HepG2 (cell line): ENCODE measurements at regions not wholly inside any gene's neighbourhood (a gene's known extent, or its start where the extent isn't known, plus 50 kb on each side); places are given as distances from the start of the nearest gene placed in this dataset.

Experiments used
- GZF1 ChIP-seq: sonication (generic); formaldehyde crosslinking; IDR thresholded peaks from 2 replicates; pipeline ENCODE4 v1.5.1; 2020; ENCODE audit warnings: mild to moderate bottlenecking, missing genetic modification reagents
- MTA3 ChIP-seq: sonication (generic); formaldehyde crosslinking; IDR thresholded peaks from 2 replicates; pipeline ENCODE4 v1.4.0; 2020; ENCODE audit warnings: missing genetic modification reagents
- RFX5 ChIP-seq: IDR thresholded peaks from 2 replicates; pipeline ENCODE4 v1.6.1; 2011; ENCODE audit warnings: low read depth, low read length, improper control_type of control experiment
- TAF1 ChIP-seq: sonication (generic); formaldehyde crosslinking; IDR thresholded peaks from 2 replicates; pipeline ENCODE4 v1.4.0; 2020; ENCODE audit warnings: missing genetic modification reagents
- U2AF1 ChIP-seq: fragments of 200-400 bp; formaldehyde crosslinking; optimal IDR thresholded peaks from 2 replicates; pipeline ENCODE3; 2017; ENCODE audit warnings: mild to moderate bottlenecking, low read depth, low read length
- TF ChIP-seq, protein P1 (sequence below): sonication (generic); formaldehyde crosslinking; IDR thresholded peaks from 2 replicates; pipeline ENCODE4 v1.4.0; 2020; ENCODE audit warnings: missing genetic modification reagents, borderline replicate concordance
- TF ChIP-seq, protein P2 (sequence below): sonication (generic); formaldehyde crosslinking; IDR thresholded peaks from one replicate; pipeline ENCODE4 v1.5.1; 2020; ENCODE audit warnings: mild to moderate bottlenecking, missing genetic modification reagents; ENCODE audit errors: not compliant biosample characterization
- TF ChIP-seq, protein P3 (sequence below): sonication (generic); formaldehyde crosslinking; IDR thresholded peaks from 2 replicates; pipeline ENCODE4 v1.5.0; 2020; ENCODE audit warnings: mild to moderate bottlenecking, missing genetic modification reagents, moderate library complexity

DNA sequence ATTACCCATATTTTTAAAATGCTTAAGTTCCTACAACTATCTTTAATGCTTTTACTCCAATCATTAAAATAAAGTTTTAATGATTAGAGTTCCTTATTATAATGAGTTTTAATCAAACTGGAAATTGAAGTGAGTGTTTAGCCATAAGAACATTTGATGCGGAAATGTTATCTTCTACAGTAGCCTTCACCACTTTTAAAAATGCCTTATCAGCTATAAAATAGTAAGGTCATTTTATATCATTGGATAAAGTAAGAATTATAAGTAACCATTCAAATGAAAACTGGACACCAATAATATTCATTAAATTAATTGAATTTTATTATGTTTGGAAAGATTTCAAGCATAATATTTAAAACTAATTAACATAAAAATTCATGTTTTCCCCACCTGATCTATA lies 825.0 kb upstream of the ROBO1 start:
- TF ChIP-seq, protein P1, sequence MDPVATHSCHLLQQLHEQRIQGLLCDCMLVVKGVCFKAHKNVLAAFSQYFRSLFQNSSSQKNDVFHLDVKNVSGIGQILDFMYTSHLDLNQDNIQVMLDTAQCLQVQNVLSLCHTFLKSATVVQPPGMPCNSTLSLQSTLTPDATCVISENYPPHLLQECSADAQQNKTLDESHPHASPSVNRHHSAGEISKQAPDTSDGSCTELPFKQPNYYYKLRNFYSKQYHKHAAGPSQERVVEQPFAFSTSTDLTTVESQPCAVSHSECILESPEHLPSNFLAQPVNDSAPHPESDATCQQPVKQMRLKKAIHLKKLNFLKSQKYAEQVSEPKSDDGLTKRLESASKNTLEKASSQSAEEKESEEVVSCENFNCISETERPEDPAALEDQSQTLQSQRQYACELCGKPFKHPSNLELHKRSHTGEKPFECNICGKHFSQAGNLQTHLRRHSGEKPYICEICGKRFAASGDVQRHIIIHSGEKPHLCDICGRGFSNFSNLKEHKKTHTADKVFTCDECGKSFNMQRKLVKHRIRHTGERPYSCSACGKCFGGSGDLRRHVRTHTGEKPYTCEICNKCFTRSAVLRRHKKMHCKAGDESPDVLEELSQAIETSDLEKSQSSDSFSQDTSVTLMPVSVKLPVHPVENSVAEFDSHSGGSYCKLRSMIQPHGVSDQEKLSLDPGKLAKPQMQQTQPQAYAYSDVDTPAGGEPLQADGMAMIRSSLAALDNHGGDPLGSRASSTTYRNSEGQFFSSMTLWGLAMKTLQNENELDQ (CRISPR knock-in tag): no peak
- TF ChIP-seq GZF1 (no peak), RFX5 (no peak), TAF1 (CRISPR knock-in tag) (no peak), U2AF1 (no peak), MTA3 (CRISPR knock-in tag) (no peak)
- TF ChIP-seq, protein P2, sequence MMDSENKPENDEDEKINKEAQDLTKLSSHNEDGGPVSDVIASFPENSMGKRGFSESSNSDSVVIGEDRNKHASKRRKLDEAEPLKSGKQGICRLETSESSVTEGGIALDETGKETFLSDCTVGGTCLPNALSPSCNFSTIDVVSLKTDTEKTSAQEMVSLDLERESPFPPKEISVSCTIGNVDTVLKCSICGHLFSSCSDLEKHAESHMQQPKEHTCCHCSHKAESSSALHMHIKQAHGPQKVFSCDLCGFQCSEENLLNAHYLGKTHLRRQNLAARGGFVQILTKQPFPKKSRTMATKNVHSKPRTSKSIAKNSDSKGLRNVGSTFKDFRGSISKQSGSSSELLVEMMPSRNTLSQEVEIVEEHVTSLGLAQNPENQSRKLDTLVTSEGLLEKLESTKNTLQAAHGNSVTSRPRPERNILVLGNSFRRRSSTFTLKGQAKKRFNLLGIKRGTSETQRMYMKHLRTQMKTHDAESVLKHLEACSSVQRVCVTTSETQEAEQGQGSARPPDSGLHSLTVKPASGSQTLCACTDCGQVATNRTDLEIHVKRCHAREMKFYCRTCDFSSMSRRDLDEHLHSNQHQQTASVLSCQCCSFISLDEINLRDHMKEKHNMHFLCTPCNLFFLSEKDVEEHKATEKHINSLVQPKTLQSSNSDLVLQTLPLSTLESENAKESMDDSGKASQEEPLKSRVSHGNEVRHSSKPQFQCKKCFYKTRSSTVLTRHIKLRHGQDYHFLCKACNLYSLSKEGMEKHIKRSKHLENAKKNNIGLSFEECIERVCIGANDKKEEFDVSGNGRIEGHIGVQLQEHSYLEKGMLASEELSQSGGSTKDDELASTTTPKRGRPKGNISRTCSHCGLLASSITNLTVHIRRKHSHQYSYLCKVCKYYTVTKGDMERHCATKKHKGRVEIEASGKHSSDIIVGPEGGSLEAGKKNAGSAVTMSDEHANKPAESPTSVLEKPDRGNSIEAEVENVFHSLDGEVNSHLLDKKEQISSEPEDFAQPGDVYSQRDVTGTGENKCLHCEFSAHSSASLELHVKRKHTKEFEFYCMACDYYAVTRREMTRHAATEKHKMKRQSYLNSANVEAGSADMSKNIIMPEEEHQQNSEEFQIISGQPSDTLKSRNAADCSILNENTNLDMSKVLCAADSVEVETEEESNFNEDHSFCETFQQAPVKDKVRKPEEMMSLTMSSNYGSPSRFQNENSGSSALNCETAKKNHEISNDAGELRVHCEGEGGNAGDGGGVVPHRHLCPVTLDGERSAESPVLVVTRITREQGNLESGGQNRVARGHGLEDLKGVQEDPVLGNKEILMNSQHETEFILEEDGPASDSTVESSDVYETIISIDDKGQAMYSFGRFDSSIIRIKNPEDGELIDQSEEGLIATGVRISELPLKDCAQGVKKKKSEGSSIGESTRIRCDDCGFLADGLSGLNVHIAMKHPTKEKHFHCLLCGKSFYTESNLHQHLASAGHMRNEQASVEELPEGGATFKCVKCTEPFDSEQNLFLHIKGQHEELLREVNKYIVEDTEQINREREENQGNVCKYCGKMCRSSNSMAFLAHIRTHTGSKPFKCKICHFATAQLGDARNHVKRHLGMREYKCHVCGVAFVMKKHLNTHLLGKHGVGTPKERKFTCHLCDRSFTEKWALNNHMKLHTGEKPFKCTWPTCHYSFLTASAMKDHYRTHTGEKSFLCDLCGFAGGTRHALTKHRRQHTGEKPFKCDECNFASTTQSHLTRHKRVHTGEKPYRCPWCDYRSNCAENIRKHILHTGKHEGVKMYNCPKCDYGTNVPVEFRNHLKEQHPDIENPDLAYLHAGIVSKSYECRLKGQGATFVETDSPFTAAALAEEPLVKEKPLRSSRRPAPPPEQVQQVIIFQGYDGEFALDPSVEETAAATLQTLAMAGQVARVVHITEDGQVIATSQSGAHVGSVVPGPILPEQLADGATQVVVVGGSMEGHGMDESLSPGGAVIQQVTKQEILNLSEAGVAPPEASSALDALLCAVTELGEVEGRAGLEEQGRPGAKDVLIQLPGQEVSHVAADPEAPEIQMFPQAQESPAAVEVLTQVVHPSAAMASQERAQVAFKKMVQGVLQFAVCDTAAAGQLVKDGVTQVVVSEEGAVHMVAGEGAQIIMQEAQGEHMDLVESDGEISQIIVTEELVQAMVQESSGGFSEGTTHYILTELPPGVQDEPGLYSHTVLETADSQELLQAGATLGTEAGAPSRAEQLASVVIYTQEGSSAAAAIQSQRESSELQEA (CRISPR knock-in tag): no peak
- TF ChIP-seq, protein P3, sequence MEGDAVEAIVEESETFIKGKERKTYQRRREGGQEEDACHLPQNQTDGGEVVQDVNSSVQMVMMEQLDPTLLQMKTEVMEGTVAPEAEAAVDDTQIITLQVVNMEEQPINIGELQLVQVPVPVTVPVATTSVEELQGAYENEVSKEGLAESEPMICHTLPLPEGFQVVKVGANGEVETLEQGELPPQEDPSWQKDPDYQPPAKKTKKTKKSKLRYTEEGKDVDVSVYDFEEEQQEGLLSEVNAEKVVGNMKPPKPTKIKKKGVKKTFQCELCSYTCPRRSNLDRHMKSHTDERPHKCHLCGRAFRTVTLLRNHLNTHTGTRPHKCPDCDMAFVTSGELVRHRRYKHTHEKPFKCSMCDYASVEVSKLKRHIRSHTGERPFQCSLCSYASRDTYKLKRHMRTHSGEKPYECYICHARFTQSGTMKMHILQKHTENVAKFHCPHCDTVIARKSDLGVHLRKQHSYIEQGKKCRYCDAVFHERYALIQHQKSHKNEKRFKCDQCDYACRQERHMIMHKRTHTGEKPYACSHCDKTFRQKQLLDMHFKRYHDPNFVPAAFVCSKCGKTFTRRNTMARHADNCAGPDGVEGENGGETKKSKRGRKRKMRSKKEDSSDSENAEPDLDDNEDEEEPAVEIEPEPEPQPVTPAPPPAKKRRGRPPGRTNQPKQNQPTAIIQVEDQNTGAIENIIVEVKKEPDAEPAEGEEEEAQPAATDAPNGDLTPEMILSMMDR (CRISPR knock-in tag): no peak
